ENCODE measurements at regions not wholly inside any gene's neighbourhood (a gene's known extent, or its start where the extent isn't known, plus 50 kb on each side); places are given as distances from the start of the nearest gene placed in this dataset.

DNA sequence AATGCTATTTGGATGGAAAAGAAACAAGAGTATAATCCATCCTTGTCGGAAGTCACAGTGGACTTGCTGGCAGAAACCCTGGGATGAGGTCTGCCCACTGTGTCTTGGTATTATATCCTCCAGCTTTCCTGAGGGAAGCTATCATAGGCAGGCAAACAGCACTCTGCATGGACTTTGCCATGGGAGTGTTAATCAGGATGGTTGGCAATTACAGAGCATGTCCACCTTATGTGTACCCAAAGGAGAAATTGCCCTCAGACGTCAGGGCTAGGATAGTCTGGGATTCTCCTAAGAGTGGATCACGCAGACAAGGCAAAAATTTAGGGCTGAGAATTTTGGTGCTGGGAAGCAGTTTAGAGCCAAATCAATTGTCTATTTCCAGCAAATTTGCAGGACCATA lies 184.9 kb upstream of the ESRRG start:
- TF ChIP-seq POLR2A (IDR thresholded peaks at IDR 0.05; ENCODE audit: low read depth, low read length) (no peak), POLR2AphosphoS5 (IDR thresholded peaks at IDR 0.05; ENCODE audit: low read depth, low read length) (no peak), TAF1 (IDR thresholded peaks at IDR 0.05; ENCODE audit: borderline replicate concordance, low read depth, low read length) (no peak)

All from GM12892 (cell line).